Osteoblast (primary cell): ENCODE measurements at regions not wholly inside any gene's neighbourhood (a gene's known extent, or its start where the extent isn't known, plus 50 kb on each side); places are given as distances from the start of the nearest gene placed in this dataset.
"Not testable (repeated sequence)": the region's sequence is repeated elsewhere in the genome, so short reads cannot be mapped to it uniquely, and the experiment has no call there.

Experiments used
- DNase-seq: peaks from one replicate; pipeline ENCODE4 v3.0.0; 2011; ENCODE audit warnings: low spot score, mixed read lengths; ENCODE audit not compliant: insufficient read length; ENCODE audit errors: missing footprints
- H2AFZ ChIP-seq: 2 replicates; pipeline ENCODE4 v1.6.0; 2011; ENCODE audit warnings: mild to moderate bottlenecking, low read length
- H3K27ac ChIP-seq: 2 replicates; pipeline ENCODE4 v1.5.1; 2011; ENCODE audit warnings: mild to moderate bottlenecking, low read depth, low read length, moderate library complexity
- H3K27me3 ChIP-seq: 2 replicates; pipeline ENCODE4 v1.6.0; 2012; ENCODE audit warnings: mild to moderate bottlenecking, control low read depth, inconsistent platforms, low read length, moderate library complexity; ENCODE audit not compliant: insufficient read depth
- H3K36me3 ChIP-seq: 2 replicates; pipeline ENCODE4 v1.5.1; 2011; ENCODE audit warnings: mild to moderate bottlenecking, low read length, control low read depth, moderate library complexity; ENCODE audit not compliant: insufficient read depth
- H3K4me1 ChIP-seq: 2 replicates; pipeline ENCODE4 v1.5.1; 2011; ENCODE audit warnings: mild to moderate bottlenecking, low read length, control low read depth, moderate library complexity; ENCODE audit not compliant: insufficient read depth
- H3K4me2 ChIP-seq: 2 replicates; pipeline ENCODE4 v1.6.0; 2011; ENCODE audit warnings: mild to moderate bottlenecking, low read length; ENCODE audit not compliant: insufficient read depth
- H3K4me3 ChIP-seq: fragments of 200-600 bp; sonication (generic); 3 replicates; pipeline ENCODE4 v1.5.1; 2012; ENCODE audit warnings: mild to moderate bottlenecking, low read length, inconsistent platforms; ENCODE audit not compliant: insufficient read depth
- H3K79me2 ChIP-seq: 2 replicates; pipeline ENCODE4 v1.6.0; 2012; ENCODE audit warnings: mild to moderate bottlenecking, low read length, control low read depth, inconsistent platforms; ENCODE audit not compliant: insufficient read depth
- H3K9me3 ChIP-seq: 2 replicates; pipeline ENCODE4 v1.5.1; 2011; ENCODE audit warnings: low read depth, low read length, control low read depth
- H4K20me1 ChIP-seq: 2 replicates; pipeline ENCODE4 v1.6.0; 2012; ENCODE audit warnings: mild to moderate bottlenecking, low read length, control low read depth; ENCODE audit not compliant: insufficient read depth
- CTCF ChIP-seq: IDR thresholded peaks from 2 replicates; pipeline ENCODE4 v1.5.1; 2011; ENCODE audit warnings: mild to moderate bottlenecking, low read depth, low read length, moderate library complexity; ENCODE audit errors: extremely low read depth

- Histone ChIP-seq H4K20me1 (no peaks in the 10 kb centered on the region), H3K4me2 (no peak overlapping the region), H3K4me1 (peaks cover 12% of the 10 kb centered on the region), H3K36me3 (no peaks in the 10 kb centered on the region), H3K9me3 (no peaks in the 10 kb centered on the region), H2AFZ (no peak overlapping the region), H3K27ac (no peak overlapping the region), H3K4me3 (no peak overlapping the region), H3K27me3 (peaks cover 20% of the 10 kb centered on the region), H3K79me2 (no peaks in the 10 kb centered on the region)
- no peak for TF ChIP-seq CTCF
- no peak for DNase-seq
These were observed 135.4 kb downstream of the CXCL12 start for GRCh38 chr10:44249490-44249889.

- H3K9me3 ChIP-seq, H3K36me3 ChIP-seq, H3K4me1 ChIP-seq, H3K79me2 ChIP-seq, H4K20me1 ChIP-seq, DNase-seq, H3K4me3 ChIP-seq, H3K27ac ChIP-seq, H3K4me2 ChIP-seq, H2AFZ ChIP-seq: not testable (repeated sequence)
- H3K27me3 ChIP-seq, result peaks cover 29% of the 10 kb centered on the region
These were observed 138.2 kb downstream of the CXCL12 start for GRCh38 chr10:44246700-44247099.

DNA sequence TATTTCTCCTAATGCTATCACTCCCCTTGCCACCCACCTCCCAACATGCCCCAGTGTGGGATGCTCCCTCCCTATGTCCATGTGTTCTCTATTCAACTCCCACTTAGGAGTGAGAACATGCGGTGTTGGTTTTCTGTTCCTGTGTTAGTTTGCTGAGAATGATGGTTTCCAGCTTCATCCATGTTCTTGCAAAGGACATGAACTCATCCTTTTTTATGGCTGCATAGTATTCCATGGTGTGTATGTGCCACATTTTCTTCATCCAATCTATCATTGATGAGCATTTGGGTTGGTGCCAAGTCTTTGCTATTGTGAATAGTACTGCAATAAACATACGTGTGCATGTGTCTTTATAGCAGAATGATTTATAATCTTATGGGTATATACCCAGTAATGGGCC lies 138.6 kb downstream of the CXCL12 start:
- not testable (repeated sequence) for H4K20me1 ChIP-seq, H3K27ac ChIP-seq, H3K4me2 ChIP-seq, H3K9me3 ChIP-seq, H3K36me3 ChIP-seq, H3K79me2 ChIP-seq, H3K4me1 ChIP-seq, H3K4me3 ChIP-seq, DNase-seq, H2AFZ ChIP-seq
- H3K27me3 ChIP-seq, result peaks cover 25% of the 10 kb centered on the region

GRCh38 chr10:44245601-44245938 lies 139.3 kb downstream of the CXCL12 start:
- H3K27me3 ChIP-seq, result peaks cover 20% of the 10 kb centered on the region
- H3K4me1 ChIP-seq, result no peaks in the 10 kb centered on the region
- H3K9me3 ChIP-seq, result no peaks in the 10 kb centered on the region
- no peaks in the 10 kb centered on the region for H3K79me2 ChIP-seq
- H3K36me3 ChIP-seq, result no peaks in the 10 kb centered on the region
- no peak for DNase-seq
- TF ChIP-seq CTCF, result no peak
- no peak overlapping the region for H3K4me2 ChIP-seq
- no peak overlapping the region for H2AFZ ChIP-seq
- no peak overlapping the region for H3K4me3 ChIP-seq
- H3K27ac ChIP-seq, result no peak overlapping the region
- no peaks in the 10 kb centered on the region for H4K20me1 ChIP-seq

DNA sequence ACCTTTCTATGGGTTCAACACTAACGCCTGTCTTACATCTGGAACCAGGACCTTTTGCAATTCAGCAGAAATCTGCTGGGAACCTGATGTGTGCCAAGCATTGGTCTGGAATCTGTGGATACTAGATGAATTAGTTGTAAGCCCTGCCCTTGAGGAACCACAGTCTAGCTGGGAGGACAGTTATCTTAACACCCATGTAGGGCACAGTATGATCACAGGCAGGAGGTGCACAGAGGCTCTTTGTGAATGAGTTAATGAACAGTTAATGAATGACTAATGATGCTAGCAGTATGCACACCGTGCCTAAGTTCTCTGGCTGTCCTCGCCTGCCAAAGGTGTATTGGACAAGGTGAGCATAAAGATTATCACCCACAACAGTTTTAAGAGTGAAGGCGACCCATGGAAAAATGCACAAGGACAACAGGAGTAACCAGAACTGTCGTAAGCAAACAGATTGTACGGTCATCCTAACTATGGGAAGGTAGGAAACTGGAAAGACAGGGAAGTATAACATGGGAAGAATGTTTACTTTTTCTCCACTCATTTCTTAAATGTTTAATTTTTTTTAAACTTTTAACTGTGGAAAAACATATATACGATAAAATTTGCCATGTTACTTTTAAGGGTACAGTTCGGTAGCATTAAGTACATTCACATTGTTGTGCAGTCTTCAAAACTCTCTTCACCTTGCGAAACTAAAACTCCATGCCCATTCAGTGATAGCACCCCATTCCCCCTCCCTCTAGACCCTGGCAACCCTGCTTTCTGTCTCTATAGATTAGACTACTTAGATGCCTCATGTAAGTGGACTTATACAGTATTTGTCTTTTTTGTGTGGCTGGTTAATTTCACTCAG lies 139.9 kb downstream of the CXCL12 start:
- Histone ChIP-seq H4K20me1 (no peaks in the 10 kb centered on the region), H3K27ac (no peak overlapping the region), H3K79me2 (no peaks in the 10 kb centered on the region), H3K4me2 (no peak overlapping the region), H3K36me3 (no peaks in the 10 kb centered on the region), H3K27me3 (peaks cover 18% of the 10 kb centered on the region), H3K9me3 (no peaks in the 10 kb centered on the region), H3K4me3 (no peak overlapping the region), H2AFZ (no peak overlapping the region), H3K4me1 (no peaks in the 10 kb centered on the region)
- DNase-seq, result no peak
- TF ChIP-seq CTCF, result no peak
